NCI-H2227 (cell line): ENCODE measurements at regions not wholly inside any gene's neighbourhood (a gene's known extent, or its start where the extent isn't known, plus 50 kb on each side); places are given as distances from the start of the nearest gene placed in this dataset.
"Not testable (repeated sequence)": the region's sequence is repeated elsewhere in the genome, so short reads cannot be mapped to it uniquely, and the experiment has no call there.

Source experiments
- DNase-seq: peaks from one replicate; lab custom pipeline; 2025; ENCODE audit not compliant: unreplicated experiment; lab: John Stamatoyannopoulos, UW

GRCh38 chr12:91769736-91770135 lies 375.9 kb downstream of the BTG1 start:
- DNase-seq = no peak

- no peak for DNase-seq
Observed at GRCh38 chr12:91767237-91767636, 378.4 kb downstream of the BTG1 start.

GRCh38 chr12:91766454-91766853 lies 379.2 kb downstream of the BTG1 start:
- no peak for DNase-seq

- DNase-seq = no peak
Observed at GRCh38 chr12:91763654-91764370, 381.8 kb downstream of the BTG1 start.

GRCh38 chr12:91753649-91754048 lies 392.0 kb downstream of the BTG1 start:
- no peak for DNase-seq

GRCh38 chr12:91746976-91747375 lies 398.7 kb downstream of the BTG1 start:
- no peak for DNase-seq

- no peak for DNase-seq
Observed at GRCh38 chr12:91744597-91744996, 401.0 kb downstream of the BTG1 start.

GRCh38 chr12:91743704-91744321 lies 401.8 kb downstream of the BTG1 start:
- DNase-seq = no peak

- no peak for DNase-seq
Observed at GRCh38 chr12:91743280-91743679, 402.4 kb downstream of the BTG1 start.

- DNase-seq = no peak
Observed at GRCh38 chr12:91741932-91742331, 403.7 kb downstream of the BTG1 start.

- not testable (repeated sequence) for DNase-seq
Observed at GRCh38 chr12:91733846-91734245, 411.8 kb downstream of the BTG1 start.

GRCh38 chr12:91732086-91732485 lies 413.6 kb downstream of the BTG1 start:
- DNase-seq = no peak

GRCh38 chr12:91729543-91729942 lies 416.1 kb downstream of the BTG1 start:
- no peak for DNase-seq

GRCh38 chr12:91723191-91723590 lies 422.5 kb downstream of the BTG1 start:
- DNase-seq = no peak

GRCh38 chr12:91722072-91722471 lies 423.6 kb downstream of the BTG1 start:
- DNase-seq = no peak

GRCh38 chr12:91721023-91721422 lies 424.6 kb downstream of the BTG1 start:
- DNase-seq = no peak

GRCh38 chr12:91718326-91718725 lies 427.3 kb downstream of the BTG1 start:
- DNase-seq = no peak

- DNase-seq = no peak
Observed at GRCh38 chr12:91717804-91718203, 427.8 kb downstream of the BTG1 start.

GRCh38 chr12:91711925-91712324 lies 433.7 kb downstream of the BTG1 start:
- DNase-seq = not testable (repeated sequence)

- no peak for DNase-seq
Observed at GRCh38 chr12:91706466-91706865, 439.2 kb downstream of the BTG1 start.

GRCh38 chr12:91704446-91704845 lies 441.2 kb downstream of the BTG1 start:
- DNase-seq = peak; percentile 40

- peak; percentile 22 for DNase-seq
Observed at GRCh38 chr12:91703491-91704283, 442.0 kb downstream of the BTG1 start.
